Loucy (cell line): ENCODE measurements at regions not wholly inside any gene's neighbourhood (a gene's known extent, or its start where the extent isn't known, plus 50 kb on each side); places are given as distances from the start of the nearest gene placed in this dataset.

Source experiments
- CTCF ChIP-seq: fragments of 200-600 bp; sonication (generic); conservative IDR thresholded peaks from 2 replicates; pipeline ENCODE4 v1.5.1; 2014; ENCODE audit warnings: mild to moderate bottlenecking, antibody characterized with exemption, low read length
- EZH2phosphoT487 ChIP-seq: fragments of 200-600 bp; IDR thresholded peaks from 2 replicates; pipeline ENCODE4 v1.6.1; 2018; ENCODE audit warnings: antibody characterized with exemption, mild to moderate bottlenecking, moderate library complexity, borderline replicate concordance

- TF ChIP-seq CTCF, result no peak
- TF ChIP-seq EZH2phosphoT487, result no peak
Observed at GRCh38 chr14:86296173-86296572, 766.2 kb downstream of the FLRT2 start.
